NCI-H1417 (cell line): ENCODE measurements at regions not wholly inside any gene's neighbourhood (a gene's known extent, or its start where the extent isn't known, plus 50 kb on each side); places are given as distances from the start of the nearest gene placed in this dataset.
"Not testable (repeated sequence)": the region's sequence is repeated elsewhere in the genome, so short reads cannot be mapped to it uniquely, and the experiment has no call there.

Experiments used
- DNase-seq, 3 experiments: peaks; one replicate each; lab custom pipeline; 2025; lab: John Stamatoyannopoulos, UW

- DNase-seq: no peak
These were observed 261.9 kb downstream of the CBLL2 start for GRCh38 chrX:22534643-22535042.

- peak in 1 of 3 experiments; percentile 14 for DNase-seq
These were observed 264.1 kb downstream of the CBLL2 start for GRCh38 chrX:22536746-22537304.

GRCh38 chrX:22538580-22538979, 265.9 kb downstream of the CBLL2 start:
- no peak for DNase-seq

- DNase-seq: no peak
These were observed 269.2 kb downstream of the CBLL2 start for GRCh38 chrX:22541926-22542325.

GRCh38 chrX:22542641-22543040, 269.9 kb downstream of the CBLL2 start:
- DNase-seq: no peak

GRCh38 chrX:22559506-22559905, 286.8 kb downstream of the CBLL2 start:
- no peak for DNase-seq

- DNase-seq: no peak
These were observed 302.6 kb downstream of the CBLL2 start for GRCh38 chrX:22575161-22575845.

GRCh38 chrX:22577181-22577580, 304.5 kb downstream of the CBLL2 start:
- DNase-seq: no peak

GRCh38 chrX:22585831-22586230, 313.1 kb downstream of the CBLL2 start:
- no peak for DNase-seq

- DNase-seq: no peak
These were observed 317.1 kb downstream of the CBLL2 start for GRCh38 chrX:22589845-22590244.

- no peak for DNase-seq
These were observed 322.1 kb downstream of the CBLL2 start for GRCh38 chrX:22594766-22595165.

GRCh38 chrX:22603060-22603459, 330.3 kb downstream of the CBLL2 start:
- DNase-seq: no peak

- not testable (repeated sequence) for DNase-seq
These were observed 336.7 kb downstream of the CBLL2 start for GRCh38 chrX:22609452-22609851.

- DNase-seq: no peak
These were observed 344.2 kb downstream of the CBLL2 start for GRCh38 chrX:22616867-22617266.

GRCh38 chrX:22627576-22627975, 354.9 kb downstream of the CBLL2 start:
- DNase-seq: no peak

GRCh38 chrX:22628275-22628674, 355.6 kb downstream of the CBLL2 start:
- no peak for DNase-seq

- no peak for DNase-seq
These were observed 356.5 kb downstream of the CBLL2 start for GRCh38 chrX:22629105-22629725.

GRCh38 chrX:22634083-22634482, 361.4 kb downstream of the CBLL2 start:
- no peak for DNase-seq

- DNase-seq: no peak
These were observed 362.0 kb downstream of the CBLL2 start for GRCh38 chrX:22634751-22635150.

- no peak for DNase-seq
These were observed 351.5 kb upstream of the DDX53 start for GRCh38 chrX:22648281-22648680.

GRCh38 chrX:22650691-22651090, 349.1 kb upstream of the DDX53 start:
- DNase-seq: no peak

GRCh38 chrX:22652596-22652995, 347.2 kb upstream of the DDX53 start:
- DNase-seq: peak in 2 of 3 experiments; percentile 10 to 64

GRCh38 chrX:22660756-22661155, 339.0 kb upstream of the DDX53 start:
- no peak for DNase-seq

- no peak for DNase-seq
These were observed 337.0 kb upstream of the DDX53 start for GRCh38 chrX:22662776-22663175.
